Spleen (tissue), 11 donors: ENCODE measurements at regions not wholly inside any gene's neighbourhood (a gene's known extent, or its start where the extent isn't known, plus 50 kb on each side); places are given as distances from the start of the nearest gene placed in this dataset.

Experiments used
- DNase-seq: peaks from one replicate; pipeline ENCODE4 v3.0.0-alpha.2; 2020
- H3K27ac ChIP-seq, 8 donors: fragments of 200-600 bp; sonication (generic) in 7 of 8; 1 replicate in 4 of 8; 2 replicates in 4 of 8; pipeline versions ENCODE4 v1.5.0 to v1.8.0; 2016 to 2021; ENCODE audit warnings: inconsistent platforms in 4 of 8, mild to moderate bottlenecking in 4 of 8, moderate library complexity in 1 of 8
- H3K27me3 ChIP-seq, 7 donors: fragments of 200-600 bp; sonication (generic) in 6 of 7; replicated peaks in 1 of 7; 1 replicate in 4 of 7; 2 replicates in 3 of 7; pipeline versions ENCODE4 v1.5.0 to v1.8.0; 2016 to 2021; ENCODE audit warnings: inconsistent platforms in 3 of 7, mild to moderate bottlenecking in 1 of 7
- H3K36me3 ChIP-seq, 6 donors: fragments of 200-600 bp; sonication (generic) in 5 of 6; 1 replicate in 4 of 6; 2 replicates in 2 of 6; pipeline versions ENCODE4 v1.5.0 to v1.8.0; 2016 to 2021; ENCODE audit warnings: inconsistent platforms in 2 of 6
- H3K4me1 ChIP-seq, 6 donors: fragments of 200-600 bp; sonication (generic) in 5 of 6; 1 replicate in 3 of 6; 2 replicates in 3 of 6; pipeline versions ENCODE4 v1.5.0 to v1.8.0; 2016 to 2021; ENCODE audit warnings: inconsistent platforms in 3 of 6
- H3K4me3 ChIP-seq, 8 donors: fragments of 200-600 bp; sonication (generic) in 7 of 8; 1 replicate in 4 of 8; 2 replicates in 4 of 8; pipeline versions ENCODE4 v1.5.0 to v1.8.0; 2016 to 2021; ENCODE audit warnings: inconsistent platforms in 4 of 8, mild to moderate bottlenecking in 4 of 8, moderate library complexity in 2 of 8
- H3K9me3 ChIP-seq, 8 donors: fragments of 200-600 bp; sonication (generic) in 7 of 8; 1 replicate in 4 of 8; 2 replicates in 4 of 8; pipeline versions ENCODE4 v1.5.0 to v1.8.0; 2016 to 2021; ENCODE audit warnings: inconsistent platforms in 4 of 8
- POLR2A ChIP-seq, 3 donors: fragments of 450-650 bp; IDR thresholded peaks; one replicate each; pipeline ENCODE4 v1.5.1; 2017; ENCODE audit warnings: antibody characterized with exemption in 3 of 3, mild to moderate bottlenecking in 1 of 3
- POLR2AphosphoS5 ChIP-seq, 3 donors: sonication (generic); formaldehyde crosslinking; IDR thresholded peaks; one replicate each; pipeline ENCODE4 v1.5.1; 2017; ENCODE audit warnings: antibody characterized with exemption in 3 of 3
- WGBS, 5 donors: extraction: QIAGEN DNeasy Blood & Tissue Kit in 3 of 5; methylation state at CpG; one replicate each; pipeline versions ENCODE4 v1.1.5 to v1.1.7; 2013 to 2018; 5-methylcytosine and 5-hydroxymethylcytosine counted together
- intact Hi-C: fragments of 100-400 bp; cut with DNase I; formaldehyde crosslinking; loops from one replicate; pipeline ENCODE4 v1.15.0; 2023; ENCODE audit warnings: low total_unique reads
- TF ChIP-seq, protein P1 (sequence below), 11 experiments: fragments of 200-600 bp in 7 of 11; fragments of 450-650 bp in 4 of 11; sonication (generic) in 4 of 11; IDR thresholded peaks in 8 of 11; conservative IDR thresholded peaks in 3 of 11; 1 replicate in 7 of 11; 2 replicates in 4 of 11; pipeline versions ENCODE4 v1.4.0 to v1.8.0; 2016 to 2021; ENCODE audit warnings: antibody characterized with exemption in 11 of 11, inconsistent platforms in 4 of 11, mild to moderate bottlenecking in 1 of 11
- donor health status: healthy with polysubstance abuse.
- donor health status: DM: no; HTN: no; CAD: no; lungs with moderate emphysema.
- donor health status: DM: no; HTN: no; CAD: no.
- donor health status: Bipolar disorder and iron deficiency.
- donor health status: healthy.
- donor health status: DM: no; HTN: no; CAD: no.
- donor health status: DM: yes; HTN: yes; CAD: no.

DNA sequence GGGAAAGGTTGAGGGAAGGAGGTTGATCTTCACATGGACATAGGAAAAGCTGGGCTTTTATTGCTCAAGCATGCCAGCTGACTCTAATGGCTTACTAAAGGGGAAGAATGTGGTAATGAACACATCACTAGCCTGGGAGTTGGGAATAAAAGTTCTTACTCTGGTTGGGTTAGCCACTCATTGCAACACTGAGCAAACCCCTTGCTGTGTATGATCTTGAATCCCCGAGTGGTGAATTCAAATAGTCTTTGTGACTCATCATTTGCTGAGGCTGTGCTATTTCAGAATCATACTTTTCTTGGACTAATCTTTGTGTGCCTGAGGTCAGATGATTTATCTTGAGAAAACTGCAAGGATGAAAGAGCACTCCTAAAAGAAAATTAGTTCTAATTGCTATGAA, 304.1 kb upstream of the ANO5 start:
- DNase-seq = no peak
- Histone ChIP-seq H3K36me3 (no peaks in the 10 kb centered on the region), H3K4me3 (no peak overlapping the region), H3K27ac (no peak overlapping the region), H3K9me3 (peaks cover 0 to 8% (median 0%) of the 10 kb centered on the region in 8 donors), H3K4me1 (no peaks in the 10 kb centered on the region), H3K27me3 (no peaks in the 10 kb centered on the region)
- TF ChIP-seq POLR2AphosphoS5 (IDR thresholded peaks at IDR 0.05) = no peak
- intact Hi-C loops = no loop called here
- WGBS, 5 donors = 22 to 70% (median 29%) methylated on average over 1 of the region's 1 CpG

DNA sequence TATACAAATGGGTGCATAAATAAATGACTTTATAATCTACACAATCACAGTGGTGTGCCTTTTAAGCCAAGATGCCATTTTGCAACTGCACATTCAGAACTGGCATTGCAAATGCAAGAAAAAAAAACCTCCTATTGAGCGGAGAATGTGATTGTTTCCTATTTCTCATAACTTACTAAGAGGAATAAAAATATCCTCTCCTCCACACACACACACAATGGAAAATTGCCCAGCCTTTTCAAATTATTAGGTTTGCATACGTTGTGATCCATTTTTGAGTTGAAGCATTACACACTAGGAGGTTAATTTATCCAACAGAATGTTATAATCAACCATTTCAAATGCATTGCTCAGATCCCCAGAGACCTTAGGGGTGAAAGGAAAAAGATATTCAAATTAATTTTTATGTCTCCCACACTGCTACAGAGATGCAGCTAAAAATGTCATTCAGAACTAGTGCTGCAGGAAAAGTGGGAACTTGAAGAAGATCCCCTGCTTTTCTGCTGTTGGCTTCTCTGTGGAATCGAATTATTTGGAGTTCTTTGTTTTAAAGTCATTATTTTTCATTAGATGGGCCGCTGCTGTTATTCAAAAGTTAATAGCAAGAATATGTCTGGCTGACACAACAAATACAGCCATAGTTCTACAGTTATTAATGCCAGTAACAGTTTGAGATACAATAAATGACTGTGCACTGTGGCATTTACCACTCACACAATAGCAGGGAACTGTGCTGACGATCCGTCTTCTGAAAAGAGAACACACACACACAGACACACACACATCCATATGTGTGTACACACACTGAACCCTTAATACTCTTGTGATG, 299.9 kb upstream of the ANO5 start:
- TF ChIP-seq POLR2A (IDR thresholded peaks at IDR 0.05) (no peak), POLR2AphosphoS5 (IDR thresholded peaks at IDR 0.05) (no peak)
- TF ChIP-seq, protein P1, sequence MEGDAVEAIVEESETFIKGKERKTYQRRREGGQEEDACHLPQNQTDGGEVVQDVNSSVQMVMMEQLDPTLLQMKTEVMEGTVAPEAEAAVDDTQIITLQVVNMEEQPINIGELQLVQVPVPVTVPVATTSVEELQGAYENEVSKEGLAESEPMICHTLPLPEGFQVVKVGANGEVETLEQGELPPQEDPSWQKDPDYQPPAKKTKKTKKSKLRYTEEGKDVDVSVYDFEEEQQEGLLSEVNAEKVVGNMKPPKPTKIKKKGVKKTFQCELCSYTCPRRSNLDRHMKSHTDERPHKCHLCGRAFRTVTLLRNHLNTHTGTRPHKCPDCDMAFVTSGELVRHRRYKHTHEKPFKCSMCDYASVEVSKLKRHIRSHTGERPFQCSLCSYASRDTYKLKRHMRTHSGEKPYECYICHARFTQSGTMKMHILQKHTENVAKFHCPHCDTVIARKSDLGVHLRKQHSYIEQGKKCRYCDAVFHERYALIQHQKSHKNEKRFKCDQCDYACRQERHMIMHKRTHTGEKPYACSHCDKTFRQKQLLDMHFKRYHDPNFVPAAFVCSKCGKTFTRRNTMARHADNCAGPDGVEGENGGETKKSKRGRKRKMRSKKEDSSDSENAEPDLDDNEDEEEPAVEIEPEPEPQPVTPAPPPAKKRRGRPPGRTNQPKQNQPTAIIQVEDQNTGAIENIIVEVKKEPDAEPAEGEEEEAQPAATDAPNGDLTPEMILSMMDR (IDR thresholded peaks at IDR 0.05 in 8 of 11, conservative IDR thresholded peaks at IDR 0.05 in 3 of 11) = no peak
- Histone ChIP-seq H3K36me3 (no peaks in the 10 kb centered on the region), H3K9me3 (no peaks in the 10 kb centered on the region), H3K27me3 (no peaks in the 10 kb centered on the region), H3K4me1 (no peaks in the 10 kb centered on the region), H3K27ac (no peak overlapping the region), H3K4me3 (no peak overlapping the region)
- intact Hi-C loops = no loop called here
- 61 to 79% (median 74%) methylated on average over 6 of the region's 6 CpGs for WGBS, 5 donors
- DNase-seq = no peak

DNA sequence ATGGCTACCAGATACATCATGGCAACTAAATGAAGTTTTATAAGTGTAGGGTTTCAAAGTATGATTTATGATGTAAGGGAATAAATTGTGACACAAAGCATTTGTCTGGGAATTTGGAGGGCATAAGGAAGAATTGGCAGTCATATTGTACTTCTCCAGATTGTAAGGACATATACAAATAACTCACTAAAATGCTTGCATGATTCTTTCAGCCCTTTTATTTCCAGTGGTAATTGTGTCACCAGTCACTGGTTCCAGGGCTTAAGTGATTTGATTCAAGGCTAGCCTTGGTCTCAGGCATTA, 299.4 kb upstream of the ANO5 start:
- no peak for DNase-seq
- no peaks in the 10 kb centered on the region for H3K9me3 ChIP-seq
- TF ChIP-seq POLR2AphosphoS5 (IDR thresholded peaks at IDR 0.05) = no peak
- TF ChIP-seq POLR2A (IDR thresholded peaks at IDR 0.05) = no peak
- TF ChIP-seq, protein P1 (IDR thresholded peaks at IDR 0.05 in 8 of 11, conservative IDR thresholded peaks at IDR 0.05 in 3 of 11) = no peak
- H3K36me3 ChIP-seq = no peaks in the 10 kb centered on the region
- intact Hi-C loops = no loop called here
- H3K4me1 ChIP-seq = no peaks in the 10 kb centered on the region
- no peak overlapping the region for H3K27ac ChIP-seq
- no peak overlapping the region for H3K4me3 ChIP-seq
- no peaks in the 10 kb centered on the region for H3K27me3 ChIP-seq

DNA sequence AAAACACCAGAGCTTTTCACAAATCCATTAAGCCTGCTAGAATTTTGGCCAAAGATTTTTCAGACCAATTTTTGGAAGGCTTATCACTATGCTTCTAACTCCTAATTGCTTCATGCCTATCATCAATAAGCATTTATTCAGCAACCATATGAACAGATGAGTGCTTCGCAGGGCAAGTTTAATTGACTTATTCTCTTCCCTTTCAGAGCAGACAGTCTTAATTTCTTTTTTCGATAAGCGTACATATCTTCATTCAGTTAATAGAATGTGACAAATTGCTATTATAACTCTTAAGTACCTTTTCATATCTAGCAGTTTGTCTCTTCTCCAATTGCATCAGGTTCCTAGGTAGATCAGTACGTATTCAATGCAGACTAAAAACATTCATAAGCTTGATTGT, 298.4 kb upstream of the ANO5 start:
- no peak for DNase-seq
- Histone ChIP-seq H3K4me1 (no peaks in the 10 kb centered on the region), H3K27ac (no peak overlapping the region), H3K4me3 (no peak overlapping the region), H3K27me3 (no peaks in the 10 kb centered on the region), H3K36me3 (no peaks in the 10 kb centered on the region), H3K9me3 (no peaks in the 10 kb centered on the region)
- WGBS, 5 donors = 86 to 95% (median 92%) methylated on average over 4 of the region's 4 CpGs
- intact Hi-C loops = no loop called here
- TF ChIP-seq POLR2AphosphoS5 (IDR thresholded peaks at IDR 0.05) (no peak), POLR2A (IDR thresholded peaks at IDR 0.05) (no peak)
- TF ChIP-seq, protein P1 (IDR thresholded peaks at IDR 0.05 in 8 of 11, conservative IDR thresholded peaks at IDR 0.05 in 3 of 11) = no peak

DNA sequence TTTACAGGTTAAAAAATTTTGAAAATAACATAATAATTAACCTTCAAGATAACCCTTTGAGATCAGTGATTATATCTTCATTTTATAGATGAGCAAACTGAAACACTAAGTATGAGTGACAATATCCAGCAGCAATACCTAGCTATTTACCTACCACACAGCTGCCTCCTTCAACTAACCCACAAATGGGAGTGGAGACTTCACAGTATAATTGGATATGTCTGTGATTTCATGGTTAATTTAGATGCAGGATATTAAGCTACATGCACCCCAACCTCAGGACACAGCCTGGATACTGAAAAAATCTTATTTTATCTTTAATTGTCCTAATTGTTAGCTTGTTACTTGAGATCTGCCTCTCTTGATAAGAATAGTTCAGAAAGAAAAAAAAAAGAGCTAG, 297.2 kb upstream of the ANO5 start:
- DNase-seq = no peak
- H3K4me1 ChIP-seq = no peaks in the 10 kb centered on the region
- no peak for TF ChIP-seq POLR2A (IDR thresholded peaks at IDR 0.05)
- no peak for TF ChIP-seq POLR2AphosphoS5 (IDR thresholded peaks at IDR 0.05)
- TF ChIP-seq, protein P1 (IDR thresholded peaks at IDR 0.05 in 8 of 11, conservative IDR thresholded peaks at IDR 0.05 in 3 of 11) = no peak
- no peak overlapping the region for H3K27ac ChIP-seq
- intact Hi-C loops = no loop called here
- no peaks in the 10 kb centered on the region for H3K36me3 ChIP-seq
- H3K4me3 ChIP-seq = no peak overlapping the region
- no peaks in the 10 kb centered on the region for H3K27me3 ChIP-seq
- H3K9me3 ChIP-seq = no peaks in the 10 kb centered on the region
